ENCODE measurements at regions not wholly inside any gene's neighbourhood (a gene's known extent, or its start where the extent isn't known, plus 50 kb on each side); places are given as distances from the start of the nearest gene placed in this dataset.

DNA sequence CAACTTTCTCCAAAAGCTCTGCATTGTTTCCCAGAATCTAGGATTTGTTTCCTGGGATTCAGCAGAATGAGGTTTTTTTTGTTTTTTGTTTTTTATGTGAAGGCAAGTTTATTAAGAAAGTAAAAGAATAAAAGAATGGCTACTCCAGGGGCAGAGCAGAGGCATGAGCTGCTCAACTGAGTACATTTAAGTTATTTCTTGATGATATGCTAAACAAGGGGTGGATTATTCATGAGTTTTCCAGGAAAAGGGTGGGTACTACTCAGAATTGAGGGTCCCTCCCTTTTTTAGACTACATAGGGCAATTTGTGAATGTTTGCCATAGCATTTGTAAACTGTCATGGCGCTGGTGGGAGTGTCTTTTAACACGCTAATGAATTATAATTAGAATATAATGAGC is 292.5 kb upstream of the SGK1 start:
- TF ChIP-seq, protein P1, sequence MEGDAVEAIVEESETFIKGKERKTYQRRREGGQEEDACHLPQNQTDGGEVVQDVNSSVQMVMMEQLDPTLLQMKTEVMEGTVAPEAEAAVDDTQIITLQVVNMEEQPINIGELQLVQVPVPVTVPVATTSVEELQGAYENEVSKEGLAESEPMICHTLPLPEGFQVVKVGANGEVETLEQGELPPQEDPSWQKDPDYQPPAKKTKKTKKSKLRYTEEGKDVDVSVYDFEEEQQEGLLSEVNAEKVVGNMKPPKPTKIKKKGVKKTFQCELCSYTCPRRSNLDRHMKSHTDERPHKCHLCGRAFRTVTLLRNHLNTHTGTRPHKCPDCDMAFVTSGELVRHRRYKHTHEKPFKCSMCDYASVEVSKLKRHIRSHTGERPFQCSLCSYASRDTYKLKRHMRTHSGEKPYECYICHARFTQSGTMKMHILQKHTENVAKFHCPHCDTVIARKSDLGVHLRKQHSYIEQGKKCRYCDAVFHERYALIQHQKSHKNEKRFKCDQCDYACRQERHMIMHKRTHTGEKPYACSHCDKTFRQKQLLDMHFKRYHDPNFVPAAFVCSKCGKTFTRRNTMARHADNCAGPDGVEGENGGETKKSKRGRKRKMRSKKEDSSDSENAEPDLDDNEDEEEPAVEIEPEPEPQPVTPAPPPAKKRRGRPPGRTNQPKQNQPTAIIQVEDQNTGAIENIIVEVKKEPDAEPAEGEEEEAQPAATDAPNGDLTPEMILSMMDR (IDR thresholded peaks at IDR 0.05; ENCODE audit: low read length) = no peak
- TF ChIP-seq EZH2phosphoT487 (IDR thresholded peaks at IDR 0.05; ENCODE audit: low read length) = no peak
